ENCODE measurements at regions not wholly inside any gene's neighbourhood (a gene's known extent, or its start where the extent isn't known, plus 50 kb on each side); places are given as distances from the start of the nearest gene placed in this dataset.

GRCh38 chr7:25632616-25633015, 404.3 kb upstream of the NPVF start:
- TF ChIP-seq SREBF2 (IDR thresholded peaks at IDR 0.05) (no peak), CTCF (IDR thresholded peaks at IDR 0.05) (no peak)

Measured in A549 (cell line).